Stimulated activated CD4-positive, alpha-beta T cell treated with anti-CD3 and anti-CD28 coated beads, Interleukin-12 subunit alpha, Interleukin-12 subunit beta, amount 100 ng/mL, for 4 hours (primary cell): ENCODE measurements at regions not wholly inside any gene's neighbourhood (a gene's known extent, or its start where the extent isn't known, plus 50 kb on each side); places are given as distances from the start of the nearest gene placed in this dataset.
"Not testable (repeated sequence)": the region's sequence is repeated elsewhere in the genome, so short reads cannot be mapped to it uniquely, and the experiment has no call there.

Source experiments
- DNase-seq: peaks from one replicate; pipeline ENCODE4 v3.0.0-alpha.2; 2020

- DNase-seq, result not testable (repeated sequence)
These were observed 823.6 kb upstream of the TPTE start for GRCh38 chr21:9697751-9698150.

- not testable (repeated sequence) for DNase-seq
These were observed 816.4 kb upstream of the TPTE start for GRCh38 chr21:9705016-9705415.

- DNase-seq, result not testable (repeated sequence)
These were observed 815.9 kb upstream of the TPTE start for GRCh38 chr21:9705455-9705854.

- not testable (repeated sequence) for DNase-seq
These were observed 796.8 kb upstream of the TPTE start for GRCh38 chr21:9724542-9724941.

GRCh38 chr21:9727187-9727586 is 794.2 kb upstream of the TPTE start:
- DNase-seq, result not testable (repeated sequence)

GRCh38 chr21:9728219-9728992 is 793.0 kb upstream of the TPTE start:
- not testable (repeated sequence) for DNase-seq

- no peak for DNase-seq
These were observed 790.5 kb upstream of the TPTE start for GRCh38 chr21:9730866-9731265.

GRCh38 chr21:9731317-9731716 is 790.1 kb upstream of the TPTE start:
- DNase-seq, result not testable (repeated sequence)

- DNase-seq, result not testable (repeated sequence)
These were observed 788.8 kb upstream of the TPTE start for GRCh38 chr21:9732605-9733004.

GRCh38 chr21:9733761-9734558 is 787.4 kb upstream of the TPTE start:
- not testable (repeated sequence) for DNase-seq

- DNase-seq, result no peak
These were observed 785.9 kb upstream of the TPTE start for GRCh38 chr21:9735421-9735961.

GRCh38 chr21:9737301-9737700 is 784.1 kb upstream of the TPTE start:
- not testable (repeated sequence) for DNase-seq

GRCh38 chr21:9737871-9738515 is 783.4 kb upstream of the TPTE start:
- not testable (repeated sequence) for DNase-seq

GRCh38 chr21:9738527-9738926 is 782.9 kb upstream of the TPTE start:
- DNase-seq, result no peak

- DNase-seq, result no peak
These were observed 782.1 kb upstream of the TPTE start for GRCh38 chr21:9739240-9739639.

GRCh38 chr21:9740177-9740941 is 781.0 kb upstream of the TPTE start:
- DNase-seq, result not testable (repeated sequence)

GRCh38 chr21:9740991-9741742 is 780.2 kb upstream of the TPTE start:
- not testable (repeated sequence) for DNase-seq

GRCh38 chr21:9743566-9743965 is 777.8 kb upstream of the TPTE start:
- not testable (repeated sequence) for DNase-seq

- not testable (repeated sequence) for DNase-seq
These were observed 777.2 kb upstream of the TPTE start for GRCh38 chr21:9744166-9744565.

GRCh38 chr21:9744593-9744992 is 776.8 kb upstream of the TPTE start:
- not testable (repeated sequence) for DNase-seq

GRCh38 chr21:9745457-9746108 is 775.8 kb upstream of the TPTE start:
- DNase-seq, result not testable (repeated sequence)
